ENCODE measurements at regions not wholly inside any gene's neighbourhood (a gene's known extent, or its start where the extent isn't known, plus 50 kb on each side); places are given as distances from the start of the nearest gene placed in this dataset.

DNA sequence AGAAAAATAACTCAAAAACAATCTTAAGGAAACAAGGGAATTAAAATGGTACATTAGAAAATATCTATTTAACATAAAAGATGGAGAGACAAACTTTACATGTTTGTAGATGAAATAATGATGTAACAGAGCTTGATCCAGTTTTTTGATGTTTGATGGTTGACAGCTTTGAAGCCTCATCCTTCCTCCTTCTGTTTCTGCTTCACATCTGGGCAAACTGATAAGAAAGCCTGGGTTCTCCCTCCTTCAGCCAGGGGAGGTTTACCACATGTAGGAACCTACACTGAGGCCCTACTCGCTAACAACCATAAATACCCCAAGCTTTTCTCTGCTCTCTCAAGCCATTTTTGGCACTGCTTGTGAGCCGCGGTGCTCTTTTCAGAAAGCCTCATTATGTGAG, 82.8 kb upstream of the ZNF32 start:
- TF ChIP-seq CTCF (IDR thresholded peaks at IDR 0.05; ENCODE audit: low read depth, low read length): no peak
- DNase-seq (ENCODE audit: extremely low read depth, low read depth): no peak

GRCh38 chr10:43728425-43728824, 79.7 kb upstream of the ZNF32 start:
- TF ChIP-seq CTCF (IDR thresholded peaks at IDR 0.05; ENCODE audit: low read depth, low read length): no peak
- no peak for DNase-seq (ENCODE audit: extremely low read depth, low read depth)

DNA sequence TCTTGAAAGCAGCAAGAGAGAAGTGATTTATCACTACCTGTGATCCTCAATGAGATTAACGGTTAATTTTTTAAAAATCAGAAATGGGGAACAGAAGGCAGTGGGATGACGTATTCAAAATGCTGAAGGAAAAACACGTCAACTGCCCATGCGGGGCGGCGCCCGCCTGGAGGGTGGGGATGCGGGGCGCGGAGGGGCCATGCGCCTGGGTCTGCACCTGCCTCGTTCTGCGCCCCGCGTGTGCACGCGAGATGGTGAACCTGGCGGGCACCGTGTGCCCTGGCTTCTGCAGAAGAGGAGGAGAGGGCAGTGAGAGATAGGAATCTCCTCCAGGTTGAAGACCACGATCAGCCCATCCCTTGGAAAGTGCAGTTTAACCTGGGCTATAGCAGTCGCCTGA, 79.3 kb upstream of the ZNF32 start:
- TF ChIP-seq CTCF (IDR thresholded peaks at IDR 0.05; ENCODE audit: low read depth, low read length): no peak
- no peak for DNase-seq (ENCODE audit: extremely low read depth, low read depth)

DNA sequence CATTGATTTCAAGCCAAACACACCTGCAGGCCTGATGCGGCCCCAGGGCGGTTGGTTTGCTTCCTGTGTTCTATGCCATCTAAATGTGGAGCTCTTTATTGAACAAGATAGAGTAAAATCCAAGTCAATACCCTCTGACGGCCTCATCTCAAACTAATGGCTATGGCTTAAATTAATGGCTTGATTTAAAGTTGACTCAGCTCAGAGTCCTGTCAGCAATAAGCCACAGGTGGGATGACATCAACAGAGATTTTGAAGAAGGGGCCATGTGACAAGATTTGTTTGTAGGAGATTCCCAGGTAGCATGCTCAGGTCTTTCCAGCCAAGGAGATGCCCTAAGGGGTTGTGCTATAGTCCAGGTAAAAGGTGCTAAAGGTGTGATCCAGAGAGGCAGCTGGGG, 66.7 kb upstream of the ZNF32 start:
- no peak for TF ChIP-seq CTCF (IDR thresholded peaks at IDR 0.05; ENCODE audit: low read depth, low read length)
- DNase-seq (ENCODE audit: extremely low read depth, low read depth): no peak

GRCh38 chr10:43712821-43713584, 64.3 kb upstream of the ZNF32 start:
- no peak for TF ChIP-seq CTCF (IDR thresholded peaks at IDR 0.05; ENCODE audit: low read depth, low read length)

DNA sequence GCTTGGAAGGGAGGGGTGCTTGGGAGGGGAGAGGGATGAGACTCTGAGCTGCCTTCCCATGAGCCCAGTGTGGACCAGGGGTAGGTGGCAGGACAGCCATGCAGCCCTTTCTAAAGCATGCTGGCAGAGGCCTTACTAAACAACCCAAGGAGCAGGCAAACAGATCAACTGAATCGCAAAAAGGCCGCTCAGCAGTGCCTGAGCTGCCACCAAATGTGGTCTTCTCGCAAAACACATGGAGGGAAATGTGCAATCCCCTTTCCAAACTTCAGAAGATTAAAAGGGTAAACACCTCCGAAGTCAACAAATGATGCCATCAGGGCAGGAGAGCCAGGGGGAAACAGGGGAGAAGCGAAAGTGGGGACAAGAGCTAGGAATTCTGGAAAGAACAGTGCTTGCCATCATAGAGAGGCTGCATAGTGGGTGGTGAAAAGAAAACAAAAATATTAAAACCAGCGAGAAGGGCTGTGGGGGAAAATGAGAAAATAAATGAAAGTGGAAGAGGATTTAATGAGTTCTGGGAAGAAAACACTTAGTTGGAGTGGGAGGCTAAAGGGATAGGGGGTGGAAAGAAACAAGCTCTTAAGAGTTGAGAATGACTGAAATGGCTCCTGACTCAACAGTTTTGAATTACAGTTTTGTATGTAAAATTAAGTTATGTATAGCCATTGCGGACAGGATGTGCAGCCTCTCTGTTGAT, 62.2 kb upstream of the ZNF32 start:
- no peak for DNase-seq (ENCODE audit: extremely low read depth, low read depth)
- no peak for TF ChIP-seq CTCF (IDR thresholded peaks at IDR 0.05; ENCODE audit: low read depth, low read length)

More at GRCh38 chr10:43712821-43713584, 64.3 kb upstream of the ZNF32 start:
- no peak for DNase-seq (ENCODE audit: extremely low read depth, low read depth)

- no peak for DNase-seq (ENCODE audit: extremely low read depth, low read depth)
- no peak for TF ChIP-seq CTCF (IDR thresholded peaks at IDR 0.05; ENCODE audit: low read depth, low read length)
Observed at GRCh38 chr10:43708262-43708661, 59.6 kb upstream of the ZNF32 start.
